Neuronal stem cell (in vitro differentiated cells): ENCODE measurements at regions not wholly inside any gene's neighbourhood (a gene's known extent, or its start where the extent isn't known, plus 50 kb on each side); places are given as distances from the start of the nearest gene placed in this dataset.

Experiments
- DNase-seq: peaks from one replicate; pipeline ENCODE4 v3.0.0-alpha.2; 2013; ENCODE audit warnings: low spot score
- H2AFZ ChIP-seq: one replicate; pipeline ENCODE4 v1.6.1; 2013; ENCODE audit warnings: mild to moderate bottlenecking, low read length, inconsistent platforms
- H2AK5ac ChIP-seq: 2 replicates; pipeline ENCODE4 v1.6.1; 2013; ENCODE audit warnings: low read depth, mild to moderate bottlenecking, inconsistent platforms, low read length, moderate library complexity, mixed read lengths
- H2BK120ac ChIP-seq: 2 replicates; pipeline ENCODE4 v1.6.1; 2013; ENCODE audit warnings: low read depth, mild to moderate bottlenecking, inconsistent platforms, low read length, moderate library complexity, mixed read lengths
- H2BK12ac ChIP-seq: one replicate; pipeline ENCODE4 v1.6.1; 2013; ENCODE audit warnings: low read length, inconsistent platforms
- H2BK15ac ChIP-seq: 2 replicates; pipeline ENCODE4 v1.6.1; 2013; ENCODE audit warnings: mild to moderate bottlenecking, low read length, inconsistent platforms, mixed read lengths
- H2BK5ac ChIP-seq: one replicate; pipeline ENCODE4 v1.6.1; 2013; ENCODE audit warnings: inconsistent platforms, mild to moderate bottlenecking, low read length, moderate library complexity
- H3K14ac ChIP-seq: one replicate; pipeline ENCODE4 v1.6.1; 2013; ENCODE audit warnings: low read length, inconsistent platforms
- H3K18ac ChIP-seq: 2 replicates; pipeline ENCODE4 v1.6.1; 2013; ENCODE audit warnings: low read length, inconsistent platforms
- H3K23ac ChIP-seq: 2 replicates; pipeline ENCODE4 v1.6.1; 2013; ENCODE audit warnings: low read depth, mild to moderate bottlenecking, mixed read lengths, low read length, inconsistent platforms; ENCODE audit not compliant: poor library complexity
- H3K27ac ChIP-seq: replicated peaks from 3 replicates; pipeline ENCODE4 v1.5.1; 2013; ENCODE audit warnings: low read length, inconsistent platforms
- H3K27me3 ChIP-seq, 3 experiments: 2 replicates each; pipeline ENCODE4 v1.6.1; 2013; ENCODE audit warnings: low read length in 3 of 3, mild to moderate bottlenecking in 2 of 3, inconsistent platforms in 1 of 3, low read depth in 1 of 3, mixed read lengths in 1 of 3, moderate library complexity in 1 of 3; ENCODE audit not compliant: control insufficient read depth in 3 of 3, insufficient read depth in 3 of 3
- H3K36me3 ChIP-seq, 2 donors: replicated peaks in 1 of 2; 2 replicates each; pipeline ENCODE4 v1.6.1; 2013; ENCODE audit warnings: low read length in 2 of 2; ENCODE audit not compliant: control insufficient read depth in 2 of 2, insufficient read depth in 2 of 2
- H3K4ac ChIP-seq: 2 replicates; pipeline ENCODE4 v1.6.1; 2013; ENCODE audit warnings: inconsistent platforms, mild to moderate bottlenecking, low read length, moderate library complexity
- H3K4me1 ChIP-seq, 2 donors: 1 replicate in 1 of 2; 2 replicates in 1 of 2; pipeline ENCODE4 v1.6.1; 2013; ENCODE audit warnings: low read length in 2 of 2, low read depth in 1 of 2; ENCODE audit not compliant: control insufficient read depth in 2 of 2, insufficient read depth in 1 of 2
- H3K4me2 ChIP-seq: one replicate; pipeline ENCODE4 v1.6.1; 2013; ENCODE audit warnings: mild to moderate bottlenecking, low read length, inconsistent platforms; ENCODE audit not compliant: insufficient read depth, poor library complexity, severe bottlenecking
- H3K4me3 ChIP-seq, 2 donors: 2 replicates each; pipeline ENCODE4 v1.5.1; 2013; ENCODE audit warnings: low read length in 2 of 2, mild to moderate bottlenecking in 2 of 2, inconsistent platforms in 1 of 2, moderate library complexity in 1 of 2
- H3K79me1 ChIP-seq: one replicate; pipeline ENCODE4 v1.6.1; 2013; ENCODE audit warnings: low read depth, mild to moderate bottlenecking, inconsistent platforms, low read length, moderate library complexity
- H3K9ac ChIP-seq: one replicate; pipeline ENCODE4 v1.6.1; 2013; ENCODE audit warnings: mild to moderate bottlenecking, low read depth, low read length, inconsistent platforms; ENCODE audit not compliant: poor library complexity
- H3K9me3 ChIP-seq, 2 donors: replicated peaks in 1 of 2; 2 replicates each; pipeline versions ENCODE3 to v1.6.1; 2013; ENCODE audit warnings: low read length in 2 of 2, mild to moderate bottlenecking in 2 of 2, inconsistent platforms in 1 of 2, low read depth in 1 of 2, mixed read lengths in 1 of 2, moderate library complexity in 1 of 2; ENCODE audit not compliant: control insufficient read depth in 2 of 2, insufficient read depth in 1 of 2
- H4K8ac ChIP-seq: one replicate; pipeline ENCODE4 v1.6.1; 2013; ENCODE audit warnings: low read depth, mild to moderate bottlenecking, inconsistent platforms, low read length, moderate library complexity
- H4K91ac ChIP-seq: one replicate; pipeline ENCODE4 v1.6.1; 2013; ENCODE audit warnings: low read length, low read depth, mild to moderate bottlenecking, inconsistent platforms; ENCODE audit not compliant: poor library complexity
- WGBS, 2 donors: extraction: QIAGEN DNeasy Blood & Tissue Kit; methylation state at CpG; one replicate each; pipeline ENCODE4 v1.1.7; 2013; ENCODE audit warnings: missing lambda C conversion rate in 2 of 2, mixed read lengths in 1 of 2; ENCODE audit not compliant: insufficient read length in 2 of 2, insufficient replicate concordance in 1 of 2; ENCODE audit errors: extremely low coverage in 2 of 2; 5-methylcytosine and 5-hydroxymethylcytosine counted together

DNA sequence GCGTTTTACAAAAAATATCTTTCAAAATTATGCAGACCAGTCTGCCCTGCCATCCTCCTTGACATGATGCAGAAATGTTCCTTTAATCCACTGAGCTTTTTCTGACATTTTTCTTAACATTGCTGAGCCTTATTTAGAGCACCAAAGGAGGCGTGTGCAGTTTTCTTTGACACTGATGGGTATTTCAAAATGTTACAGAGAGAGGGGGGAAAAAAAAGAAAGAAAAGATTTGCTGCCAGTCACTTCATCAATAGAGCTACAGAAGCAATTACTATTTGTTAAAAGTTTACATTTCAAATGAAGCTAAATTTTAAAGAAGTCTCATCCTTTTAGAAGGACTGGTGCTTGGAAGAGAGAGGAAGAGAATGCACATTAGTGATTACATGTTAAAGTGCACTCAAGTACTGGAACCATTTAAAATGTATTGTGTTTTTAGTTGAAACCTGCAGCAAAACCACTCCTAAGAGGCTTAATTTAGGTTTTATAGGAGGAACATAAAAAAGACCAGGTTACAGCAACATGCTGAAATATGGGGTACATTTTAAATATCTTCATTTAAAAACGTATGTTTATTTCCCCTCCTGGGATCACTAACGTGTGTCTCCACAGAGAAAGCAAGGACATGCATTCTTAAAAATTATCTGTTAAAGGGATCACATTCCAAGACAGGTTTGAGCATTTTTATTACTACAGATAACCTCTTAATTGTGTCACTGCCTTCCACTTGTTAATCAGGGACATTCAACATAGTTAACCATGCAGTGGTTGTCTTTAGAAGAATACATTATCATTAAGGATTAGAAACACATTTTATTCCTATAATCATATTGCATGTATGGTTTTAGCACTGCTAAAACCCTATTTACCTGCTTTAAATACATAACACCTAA is 258.4 kb downstream of the MEIS1 start:
- H3K36me3 ChIP-seq, result no peaks in the 10 kb centered on the region
- H3K79me1 ChIP-seq, result no peaks in the 10 kb centered on the region
- no peak overlapping the region for H4K8ac ChIP-seq
- H4K91ac ChIP-seq, result no peak overlapping the region
- no peak overlapping the region for H2AK5ac ChIP-seq
- H3K27me3 ChIP-seq, result no peaks in the 10 kb centered on the region
- H3K4me2 ChIP-seq, result no peak overlapping the region
- no peak overlapping the region for H3K14ac ChIP-seq
- H3K4ac ChIP-seq, result no peak overlapping the region
- no peak overlapping the region for H2AFZ ChIP-seq
- H2BK5ac ChIP-seq, result no peak overlapping the region
- no peaks in the 10 kb centered on the region for H3K9me3 ChIP-seq
- no peak overlapping the region for H3K9ac ChIP-seq
- H2BK120ac ChIP-seq, result no peak overlapping the region
- no peak overlapping the region for H3K18ac ChIP-seq
- peaks cover 4 to 20% of the 10 kb centered on the region in 2 donors for H3K4me1 ChIP-seq
- no peak overlapping the region for H3K23ac ChIP-seq
- no CpG with 5 or more reads among the region's 4 CpGs for WGBS, 2 donors
- H3K27ac ChIP-seq, result no peak overlapping the region
- H3K4me3 ChIP-seq, result no peak overlapping the region
- H2BK15ac ChIP-seq, result no peak overlapping the region
- H2BK12ac ChIP-seq, result no peak overlapping the region
- no peak for DNase-seq

- no CpG with 5 or more reads among the region's 4 CpGs for WGBS, 2 donors
- no peak for DNase-seq
- H3K4me1 ChIP-seq, result peaks cover 8 to 28% of the 10 kb centered on the region in 2 donors
Observed at GRCh38 chr2:66694087-66694860, 259.3 kb downstream of the MEIS1 start.

GRCh38 chr2:66695226-66695735 is 260.4 kb downstream of the MEIS1 start:
- no peaks in the 10 kb centered on the region for H3K79me1 ChIP-seq
- H4K8ac ChIP-seq, result no peak overlapping the region
- no peak overlapping the region for H3K23ac ChIP-seq
- no peak overlapping the region for H2AK5ac ChIP-seq
- H2BK15ac ChIP-seq, result no peak overlapping the region
- H3K9me3 ChIP-seq, result no peaks in the 10 kb centered on the region
- H3K4ac ChIP-seq, result no peak overlapping the region
- no CpG with 5 or more reads among the region's 4 CpGs for WGBS, 2 donors
- no peak overlapping the region for H3K18ac ChIP-seq
- no peak overlapping the region for H3K9ac ChIP-seq
- H4K91ac ChIP-seq, result no peak overlapping the region
- H3K4me3 ChIP-seq, result no peak overlapping the region
- DNase-seq, result no peak
- no peaks in the 10 kb centered on the region for H3K36me3 ChIP-seq
- H3K27me3 ChIP-seq, result no peaks in the 10 kb centered on the region
- no peak overlapping the region for H3K4me2 ChIP-seq
- H2BK120ac ChIP-seq, result no peak overlapping the region
- peaks cover 15 to 38% of the 10 kb centered on the region in 2 donors for H3K4me1 ChIP-seq
- no peak overlapping the region for H2BK5ac ChIP-seq
- no peak overlapping the region for H3K27ac ChIP-seq
- no peak overlapping the region for H2AFZ ChIP-seq
- H3K14ac ChIP-seq, result no peak overlapping the region
- no peak overlapping the region for H2BK12ac ChIP-seq

More at GRCh38 chr2:66694087-66694860, 259.3 kb downstream of the MEIS1 start:
- H3K18ac ChIP-seq, result no peak overlapping the region
- H2BK5ac ChIP-seq, result no peak overlapping the region
- no peak overlapping the region for H3K4ac ChIP-seq
- H4K91ac ChIP-seq, result no peak overlapping the region
- no peak overlapping the region for H2BK12ac ChIP-seq
- H3K36me3 ChIP-seq, result no peaks in the 10 kb centered on the region
- no peak overlapping the region for H3K27ac ChIP-seq
- H2BK120ac ChIP-seq, result no peak overlapping the region
- no peak overlapping the region for H2BK15ac ChIP-seq
- no peak overlapping the region for H3K14ac ChIP-seq
- H4K8ac ChIP-seq, result no peak overlapping the region
- no peak overlapping the region for H2AK5ac ChIP-seq
- no peak overlapping the region for H2AFZ ChIP-seq
- no peak overlapping the region for H3K4me3 ChIP-seq
- no peaks in the 10 kb centered on the region for H3K9me3 ChIP-seq
- no peak overlapping the region for H3K23ac ChIP-seq
- no peak overlapping the region for H3K9ac ChIP-seq
- H3K4me2 ChIP-seq, result no peak overlapping the region
- H3K27me3 ChIP-seq, result no peaks in the 10 kb centered on the region
- H3K79me1 ChIP-seq, result no peaks in the 10 kb centered on the region

DNA sequence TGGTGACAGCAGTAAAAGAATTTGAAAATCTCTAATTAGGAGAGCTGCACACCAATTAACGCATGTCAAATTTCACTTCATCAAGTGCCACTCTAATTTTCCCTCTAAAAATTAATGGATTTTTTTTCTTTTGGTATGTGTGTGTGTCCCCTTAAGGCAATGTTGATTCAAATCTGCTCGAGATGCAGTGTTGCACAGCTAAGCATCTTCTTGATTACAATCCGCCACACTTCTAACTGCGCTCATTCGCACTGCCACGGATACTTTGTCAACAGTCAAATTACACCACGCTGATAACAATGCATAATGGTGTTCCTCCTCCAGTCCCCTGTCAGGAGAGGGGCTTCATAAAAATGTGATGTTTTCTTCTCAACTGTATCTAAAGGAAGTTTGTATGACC is 261.4 kb downstream of the MEIS1 start:
- no peaks in the 10 kb centered on the region for H3K79me1 ChIP-seq
- no peak overlapping the region for H3K9ac ChIP-seq
- H3K18ac ChIP-seq, result no peak overlapping the region
- peaks cover 16 to 43% of the 10 kb centered on the region in 2 donors for H3K4me1 ChIP-seq
- no peak overlapping the region for H3K27ac ChIP-seq
- H2BK15ac ChIP-seq, result no peak overlapping the region
- no peak overlapping the region for H3K14ac ChIP-seq
- no peak overlapping the region for H2BK120ac ChIP-seq
- no peak overlapping the region for H2AFZ ChIP-seq
- no peaks in the 10 kb centered on the region for H3K9me3 ChIP-seq
- H3K4me2 ChIP-seq, result no peak overlapping the region
- H2BK12ac ChIP-seq, result no peak overlapping the region
- no peaks in the 10 kb centered on the region for H3K36me3 ChIP-seq
- no peak overlapping the region for H2AK5ac ChIP-seq
- no peak overlapping the region for H3K23ac ChIP-seq
- WGBS, 2 donors, result no CpG with 5 or more reads among the region's 7 CpGs
- H4K8ac ChIP-seq, result no peak overlapping the region
- no peak overlapping the region for H4K91ac ChIP-seq
- no peaks in the 10 kb centered on the region for H3K27me3 ChIP-seq
- no peak overlapping the region for H3K4ac ChIP-seq
- DNase-seq, result no peak
- no peak overlapping the region for H3K4me3 ChIP-seq
- no peak overlapping the region for H2BK5ac ChIP-seq
